Sciatic nerve (tissue), 2 donors: ENCODE measurements at regions not wholly inside any gene's neighbourhood (a gene's known extent, or its start where the extent isn't known, plus 50 kb on each side); places are given as distances from the start of the nearest gene placed in this dataset.
A peak's percentile ranks its signal among the peaks of the same experiment; 100 is the strongest.

Source experiments
- ATAC-seq: fragments of 200-7000 bp; cut with Tn5 transposase; one replicate; pipeline ENCODE4 v1.9.1; 2020; ENCODE audit warnings: mild to moderate bottlenecking, moderate library complexity
- DNase-seq: peaks from one replicate; pipeline ENCODE4 v3.0.0-alpha.2; 2020; ENCODE audit warnings: low spot score
- intact Hi-C: fragments of 100-400 bp; cut with DNase I; formaldehyde crosslinking; loops from one replicate; pipeline ENCODE4 v1.14.2; 2022
- donor health status: DM: no; HTN: no; CAD: no.
- donor health status: DM: no; HTN: no; CAD: no.

GRCh38 chr4:123616951-123617461 is 220.4 kb downstream of the SPRY1 start:
- DNase-seq (peak; percentile 67), ATAC-seq (peak; percentile 94)
- intact Hi-C loops = no loop called here

GRCh38 chr4:123617791-123618190 is 221.2 kb downstream of the SPRY1 start:
- DNase-seq (no peak), ATAC-seq (no peak)
- intact Hi-C loops = no loop called here

DNA sequence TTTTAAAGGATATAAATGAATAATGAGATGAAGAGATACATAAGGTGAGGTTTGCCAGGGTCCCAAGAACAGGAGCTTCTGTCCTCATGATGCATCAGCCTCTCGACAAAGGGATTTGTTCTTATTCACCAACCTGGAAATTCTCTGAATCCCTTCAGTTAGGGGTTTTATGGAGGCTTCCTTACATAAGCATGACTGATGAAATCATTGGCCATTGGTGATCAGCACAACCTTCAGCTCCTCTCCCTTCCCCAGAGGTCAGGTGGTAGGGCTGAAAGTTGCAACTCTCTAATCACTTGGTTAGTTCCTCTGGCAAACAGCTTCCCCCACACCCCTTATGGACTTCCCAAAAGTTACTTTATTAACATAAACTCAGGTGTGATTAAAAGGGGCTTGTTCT is 222.0 kb downstream of the SPRY1 start:
- DNase-seq = no peak
- ATAC-seq = no peak
- intact Hi-C loops = no loop called here

GRCh38 chr4:123619326-123619725 is 222.7 kb downstream of the SPRY1 start:
- DNase-seq (no peak), ATAC-seq (no peak)
- intact Hi-C loops = no loop called here

DNA sequence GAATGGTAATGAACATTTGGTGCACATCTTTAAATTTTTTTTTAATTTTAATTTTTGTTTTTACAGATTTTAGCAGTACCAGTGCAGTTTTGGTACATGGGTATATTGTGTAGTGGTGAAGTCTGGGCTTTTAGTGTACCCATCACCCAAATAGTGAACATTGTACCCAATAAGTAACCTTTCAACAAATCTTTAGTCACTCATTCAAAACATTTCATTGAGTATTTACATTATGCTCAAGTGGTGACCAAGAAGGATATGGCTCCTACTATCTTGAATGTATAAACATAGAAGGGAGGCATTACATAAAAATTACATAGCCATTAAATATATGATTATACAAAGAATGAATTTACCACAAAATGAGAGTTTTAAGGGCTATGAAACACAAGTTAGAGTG is 223.3 kb downstream of the SPRY1 start:
- ATAC-seq (no peak), DNase-seq (no peak)
- intact Hi-C loops = no loop called here

GRCh38 chr4:123621072-123621705 is 224.6 kb downstream of the SPRY1 start:
- intact Hi-C loops = no loop called here
- ATAC-seq = no peak
- DNase-seq = no peak

- no peak for ATAC-seq
- no peak for DNase-seq
- intact Hi-C loops = no loop called here
Measured at GRCh38 chr4:123622572-123622971, 226.0 kb downstream of the SPRY1 start.

- ATAC-seq (no peak), DNase-seq (no peak)
- intact Hi-C loops = no loop called here
Measured at GRCh38 chr4:123623611-123624010, 227.0 kb downstream of the SPRY1 start.

- intact Hi-C loops = no loop called here
- no peak for DNase-seq
- no peak for ATAC-seq
Measured at GRCh38 chr4:123624959-123625358, 228.4 kb downstream of the SPRY1 start.

DNA sequence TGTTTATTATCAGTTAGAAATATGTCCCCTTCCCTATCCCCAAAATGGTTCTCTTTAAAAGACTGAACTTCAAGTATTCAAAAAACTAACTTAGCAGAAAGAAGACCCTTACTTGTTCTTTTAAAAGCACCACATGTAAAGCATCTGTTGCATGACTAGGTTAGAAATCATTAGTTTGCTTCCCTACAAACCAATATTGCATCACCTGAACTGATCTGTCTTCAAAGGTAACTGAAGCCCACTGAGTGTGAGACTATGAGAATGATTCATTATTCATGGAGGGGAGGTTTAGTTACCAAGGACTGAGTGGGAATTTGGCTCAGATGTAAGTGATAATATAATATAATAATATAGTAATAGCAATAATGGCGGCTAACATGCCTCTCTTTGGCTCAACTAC is 231.7 kb downstream of the SPRY1 start:
- intact Hi-C loops = no loop called here
- ATAC-seq (no peak), DNase-seq (no peak)

DNA sequence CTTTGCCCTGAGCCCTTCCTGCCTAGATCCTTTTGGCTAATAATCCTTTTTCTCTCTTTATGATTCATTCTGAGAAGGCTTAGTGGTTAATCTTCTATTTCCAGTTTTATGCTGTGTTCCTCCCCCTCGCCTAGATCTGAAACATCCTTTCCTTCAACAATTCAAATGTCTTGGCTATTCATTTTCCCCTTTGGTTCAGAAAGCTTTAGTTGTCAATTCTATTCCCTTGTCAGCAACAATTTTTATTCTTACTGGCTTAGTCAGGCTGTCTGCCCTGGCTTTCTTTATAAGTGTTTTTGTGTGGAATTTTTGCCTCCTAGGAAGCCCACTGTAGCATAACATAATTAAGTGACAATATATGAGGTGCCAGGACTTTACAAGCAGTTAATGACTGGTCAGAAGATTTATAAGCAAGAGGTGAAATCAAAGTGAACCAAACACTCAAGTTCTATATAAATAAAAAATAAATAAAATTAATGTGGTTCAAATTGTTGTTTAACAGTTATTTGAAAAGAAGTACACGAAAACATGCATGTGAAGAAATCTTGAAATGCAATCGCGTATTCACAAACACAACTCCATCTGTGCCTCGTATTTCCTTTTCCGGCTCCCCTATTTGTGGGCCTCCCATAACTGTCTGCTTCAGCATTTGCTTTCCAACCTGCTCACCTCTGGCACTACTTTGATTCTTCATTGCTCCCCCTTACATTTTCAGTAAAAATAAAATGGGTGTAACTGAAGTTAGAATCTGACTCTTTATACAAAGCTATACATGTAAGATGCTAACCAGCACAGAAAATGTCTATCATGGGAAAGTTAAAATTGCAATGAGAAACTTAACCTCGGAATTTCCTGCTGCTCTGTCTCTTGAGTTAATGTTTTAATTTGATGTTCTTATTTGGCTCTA is 235.4 kb downstream of the SPRY1 start:
- no peak for DNase-seq
- ATAC-seq = peak; percentile 10
- intact Hi-C loops = no loop called here

- ATAC-seq = no peak
- intact Hi-C loops = no loop called here
Measured at GRCh38 chr4:123632693-123633030, 236.1 kb downstream of the SPRY1 start.

DNA sequence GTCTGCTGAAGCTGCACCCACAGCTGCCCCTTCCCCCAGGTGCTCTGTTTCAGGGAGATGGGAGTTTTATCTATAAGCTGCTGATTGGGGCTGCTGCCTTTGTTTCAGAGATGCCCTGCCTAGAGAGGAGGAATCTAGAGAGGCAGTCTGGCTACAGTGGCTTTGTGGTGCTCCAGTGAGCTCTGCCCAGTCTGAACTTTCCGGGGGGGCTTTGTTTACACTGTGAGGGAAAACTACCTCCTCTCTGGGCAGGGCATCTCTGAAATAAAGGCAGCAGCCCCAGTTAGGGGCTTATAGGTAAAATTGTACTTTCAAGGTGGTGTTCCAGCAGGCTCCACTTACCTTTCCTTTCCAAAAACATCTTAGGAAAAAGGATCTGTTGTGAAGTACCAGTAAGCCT is 242.2 kb downstream of the SPRY1 start:
- intact Hi-C loops = no loop called here
- no peak for DNase-seq
- ATAC-seq = no peak

More at GRCh38 chr4:123632693-123633030, 236.1 kb downstream of the SPRY1 start:
- DNase-seq = no peak

DNA sequence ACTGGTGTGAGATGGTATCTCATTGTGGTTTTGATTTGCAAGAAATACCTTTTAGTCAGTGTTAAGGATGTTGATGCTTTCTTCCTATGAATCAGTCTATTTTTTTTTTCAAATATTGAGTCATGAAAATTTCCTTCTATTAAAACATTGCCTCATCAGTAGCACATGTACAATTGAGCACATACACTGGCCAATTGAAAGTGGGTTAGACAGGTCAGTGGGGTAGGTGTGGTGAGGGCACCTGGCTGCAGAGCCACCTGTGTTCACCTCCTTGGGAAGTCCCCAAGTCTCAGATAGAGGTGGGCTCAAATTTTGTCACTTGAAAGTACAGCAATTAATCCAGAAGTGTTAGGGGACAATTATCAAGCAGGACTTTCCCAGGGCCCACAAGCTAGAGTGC is 243.7 kb downstream of the SPRY1 start:
- DNase-seq (no peak), ATAC-seq (no peak)
- intact Hi-C loops = no loop called here

GRCh38 chr4:123640824-123641223 is 244.2 kb downstream of the SPRY1 start:
- DNase-seq = no peak
- ATAC-seq = no peak
- intact Hi-C loops = no loop called here

GRCh38 chr4:123643691-123644090 is 247.1 kb downstream of the SPRY1 start:
- DNase-seq (no peak), ATAC-seq (no peak)
- intact Hi-C loops = no loop called here

DNA sequence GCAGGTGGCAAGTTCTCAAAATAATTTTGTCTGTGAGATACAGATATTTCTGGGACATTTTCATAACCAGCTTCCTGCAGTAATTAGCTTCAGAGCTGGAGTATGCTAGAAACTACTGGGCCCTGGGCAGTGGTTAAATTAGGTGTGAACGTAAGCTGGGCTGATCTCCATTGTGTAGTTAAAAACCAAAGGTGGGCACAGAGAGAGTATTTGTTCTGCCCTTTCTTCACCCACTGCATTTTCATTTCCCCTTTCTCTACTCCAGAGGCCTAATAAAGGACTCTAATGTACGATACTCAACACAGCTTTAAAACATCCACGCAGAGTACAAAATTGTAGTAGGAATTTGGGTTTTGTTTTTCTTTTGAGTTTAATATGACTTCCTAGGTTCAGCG is 252.7 kb downstream of the SPRY1 start:
- intact Hi-C loops = no loop called here
- ATAC-seq (no peak), DNase-seq (no peak)

DNA sequence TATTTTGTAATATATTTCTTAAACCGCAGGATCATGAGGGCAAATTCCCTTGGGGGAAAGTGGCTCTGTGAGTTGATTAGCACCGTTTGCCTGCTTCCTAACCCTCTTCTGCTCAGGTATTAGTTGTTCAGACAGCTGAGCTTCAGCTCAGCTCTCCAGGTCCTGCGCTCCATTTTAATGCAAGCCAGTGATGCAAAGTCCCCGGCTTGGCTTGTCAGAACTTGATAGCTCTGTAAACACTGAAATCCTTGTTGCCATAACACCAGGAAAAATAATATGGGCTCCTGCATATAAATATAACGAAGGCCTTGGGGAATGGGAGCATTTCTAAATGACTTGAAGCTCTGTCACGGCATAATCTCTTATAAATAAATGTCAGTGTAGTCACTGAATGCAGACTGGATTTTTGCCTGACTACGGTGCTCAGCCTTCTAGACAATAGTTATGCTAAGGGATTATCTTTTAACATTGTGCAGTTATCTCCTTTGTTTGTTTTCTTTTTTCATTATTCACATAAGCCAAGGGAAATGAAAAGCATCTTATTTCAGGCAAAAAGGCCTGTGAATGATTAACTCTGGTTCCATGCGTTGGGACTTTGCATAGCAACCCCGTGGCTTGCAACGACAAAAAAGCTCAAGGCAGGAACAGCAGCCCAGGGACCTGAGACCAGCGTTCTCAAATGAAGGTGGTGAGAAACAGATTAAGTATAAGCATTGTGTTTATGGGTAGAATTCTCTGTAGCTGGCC is 253.2 kb downstream of the SPRY1 start:
- intact Hi-C loops = no loop called here
- ATAC-seq = peak; percentile 57
- DNase-seq = no peak

DNA sequence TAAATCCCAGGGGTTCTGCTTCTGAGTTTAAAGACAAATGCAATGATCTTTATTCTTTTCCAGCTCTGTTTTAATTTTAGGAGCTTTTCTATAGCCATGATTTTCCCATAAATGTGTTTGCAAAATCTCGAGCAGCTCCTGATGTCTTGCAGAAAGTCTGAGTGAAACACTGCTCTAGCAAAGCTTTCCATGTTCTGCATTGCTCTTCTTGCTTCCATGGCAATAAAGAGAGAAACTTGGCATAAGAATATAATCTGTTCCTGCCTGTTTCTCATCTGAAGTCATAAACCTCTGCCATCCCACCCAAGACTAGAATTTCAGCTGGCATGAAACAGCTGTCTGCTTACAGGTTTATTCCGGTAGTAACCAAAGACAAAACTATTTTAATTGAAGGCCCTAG is 254.5 kb downstream of the SPRY1 start:
- intact Hi-C loops = no loop called here
- DNase-seq (no peak), ATAC-seq (peak; percentile 73)
